Endothelial cell of umbilical vein (primary cell): ENCODE measurements at regions not wholly inside any gene's neighbourhood (a gene's known extent, or its start where the extent isn't known, plus 50 kb on each side); places are given as distances from the start of the nearest gene placed in this dataset.

Source experiments
- BruUV-seq: library from RNA; stranded (reverse); fragments of 400-500 nt; replicated peaks from 2 replicates; lab custom pipeline; 2021; lab: Mats Ljungman, UMichigan
- CTCF ChIA-PET: fragments of 300-600, 350-600 bp; sonication (Branson Sonifier 250); formaldehyde crosslinking; loops from one replicate; lab custom pipeline; 2021; ENCODE audit warnings: antibody characterized with exemption, inconsistent platforms; lab: Charles Lee
- POLR2A ChIA-PET: fragments of 300-600, 350-600 bp; sonication (Branson Sonifier 250); formaldehyde crosslinking; loops from one replicate; lab custom pipeline; 2021; ENCODE audit warnings: antibody characterized with exemption, inconsistent platforms; lab: Charles Lee
- DNase-seq: peaks from one replicate; pipeline ENCODE4 v3.0.0-alpha.2; 2011; ENCODE audit warnings: low read depth, low spot score
- FAIRE-seq: peaks from 2 replicates; lab custom pipeline; 2011; peaks lifted over from hg19 to GRCh38; lab: Jason Lieb, UNC
- H2AFZ ChIP-seq: 2 replicates; pipeline ENCODE4 v1.6.0; 2012; ENCODE audit warnings: low read depth, low read length, control low read depth, inconsistent platforms
- H3K27ac ChIP-seq: 2 replicates; pipeline ENCODE4 v1.5.1; 2011; ENCODE audit warnings: low read depth, mild to moderate bottlenecking, control low read depth, low read length, moderate library complexity; ENCODE audit not compliant: insufficient read depth
- H3K27me3 ChIP-seq, 2 experiments: 2 replicates each; pipeline versions ENCODE4 v1.6.0 to v1.6.1; 2011; ENCODE audit warnings: low read length in 2 of 2, mixed read lengths in 1 of 2; ENCODE audit not compliant: control insufficient read depth in 2 of 2, insufficient read depth in 2 of 2
- H3K36me3 ChIP-seq, 2 experiments: 2 replicates in 1 of 2; 3 replicates in 1 of 2; pipeline ENCODE4 v1.5.1; 2011; ENCODE audit warnings: low read length in 2 of 2, mild to moderate bottlenecking in 1 of 2, moderate library complexity in 1 of 2; ENCODE audit not compliant: control insufficient read depth in 2 of 2, insufficient read depth in 2 of 2; ENCODE audit errors: extremely low read depth in 1 of 2
- H3K4me1 ChIP-seq: 3 replicates; pipeline ENCODE4 v1.5.1; 2011; ENCODE audit warnings: mild to moderate bottlenecking, low read length; ENCODE audit not compliant: control insufficient read depth, insufficient read depth; ENCODE audit errors: extremely low read depth
- H3K4me2 ChIP-seq: 2 replicates; pipeline ENCODE4 v1.6.1; 2011; ENCODE audit warnings: low read length, control low read depth, mixed read lengths; ENCODE audit not compliant: insufficient read depth
- H3K4me3 ChIP-seq, 3 experiments: fragments of 200-600 bp in 1 of 3; sonication (generic), shearing (Covaris generic) in 1 of 3; replicated peaks in 1 of 3; 2 replicates each; pipeline ENCODE4 v1.5.1; 2011 to 2016; ENCODE audit warnings: control low read depth in 3 of 3, low read length in 3 of 3, mild to moderate bottlenecking in 2 of 3, inconsistent platforms in 1 of 3, low read depth in 1 of 3, moderate library complexity in 1 of 3; ENCODE audit not compliant: insufficient read depth in 1 of 3
- H3K79me2 ChIP-seq: 2 replicates; pipeline ENCODE4 v1.6.0; 2012; ENCODE audit warnings: low read length, inconsistent platforms; ENCODE audit not compliant: control insufficient read depth, insufficient read depth
- H3K9ac ChIP-seq: replicated peaks from 2 replicates; pipeline ENCODE3; 2011; ENCODE audit warnings: low read length, control low read depth; ENCODE audit not compliant: insufficient read depth; ENCODE audit errors: extremely low read depth
- H3K9me1 ChIP-seq: replicated peaks from 3 replicates; pipeline ENCODE4 v1.6.0; 2011; ENCODE audit warnings: mild to moderate bottlenecking, low read length; ENCODE audit not compliant: control insufficient read depth, insufficient read depth; ENCODE audit errors: extremely low read depth
- H3K9me3 ChIP-seq: replicated peaks from 2 replicates; pipeline ENCODE4 v1.5.1; 2012; ENCODE audit warnings: low read length, inconsistent platforms; ENCODE audit not compliant: control insufficient read depth, insufficient read depth
- H4K20me1 ChIP-seq: replicated peaks from 2 replicates; pipeline ENCODE3; 2011; ENCODE audit warnings: mild to moderate bottlenecking, low read length; ENCODE audit not compliant: control insufficient read depth, insufficient read depth; ENCODE audit errors: extremely low read depth
- CTCF ChIP-seq, 2 donors: IDR thresholded peaks; 1 replicate in 1 of 2; 2 replicates in 1 of 2; pipeline ENCODE4 v1.5.1; 2011; ENCODE audit warnings: low read length in 2 of 2, mild to moderate bottlenecking in 2 of 2, moderate library complexity in 2 of 2, control low read depth in 1 of 2, inconsistent platforms in 1 of 2, low read depth in 1 of 2; ENCODE audit not compliant: insufficient read depth in 1 of 2; ENCODE audit errors: extremely low read depth in 1 of 2
- EZH2 ChIP-seq: IDR thresholded peaks from 2 replicates; pipeline ENCODE4 v1.6.1; 2012; ENCODE audit warnings: borderline replicate concordance, low read depth, mild to moderate bottlenecking, moderate library complexity, low read length, inconsistent platforms; ENCODE audit not compliant: severe bottlenecking
- FOS ChIP-seq: IDR thresholded peaks from 2 replicates; pipeline ENCODE4 v1.6.1; 2011; ENCODE audit warnings: mild to moderate bottlenecking, low read length, moderate library complexity, borderline replicate concordance; ENCODE audit not compliant: insufficient read depth
- GATA2 ChIP-seq: IDR thresholded peaks from 2 replicates; pipeline ENCODE4 v1.7.0; 2011; ENCODE audit warnings: low read depth, mild to moderate bottlenecking, moderate library complexity, mixed read lengths, low read length; ENCODE audit not compliant: insufficient read length, insufficient read depth
- JUN ChIP-seq: IDR thresholded peaks from 2 replicates; pipeline ENCODE4 v1.6.1; 2011; ENCODE audit warnings: borderline replicate concordance, low read depth; ENCODE audit not compliant: insufficient read length, insufficient read depth
- MYC ChIP-seq: IDR thresholded peaks from one replicate; pipeline ENCODE4 v1.6.1; 2011; ENCODE audit warnings: mild to moderate bottlenecking, low read depth, low read length
- POLR2AphosphoS5 ChIP-seq: IDR thresholded peaks from 2 replicates; pipeline ENCODE4 v1.6.1; 2012; ENCODE audit warnings: low read depth, mild to moderate bottlenecking, control low read depth, low read length, moderate library complexity; ENCODE audit not compliant: insufficient read depth
- dilution Hi-C: fragments of 300-500 bp; cut with MboI; formaldehyde crosslinking; loops from one replicate; pipeline ENCODE4 v1.15.0; 2019; ENCODE audit warnings: low sequenced_read_pairs; ENCODE audit not compliant: extremely low pct_ligation_motif_present
- intact Hi-C: fragments of 100-400 bp; cut with micrococcal nuclease; formaldehyde crosslinking; loops from one replicate; pipeline ENCODE4 v1.10.0; 2022
- TF ChIP-seq, protein P1 (sequence below): IDR thresholded peaks from 2 replicates; pipeline ENCODE4 v1.6.1; 2011; ENCODE audit not compliant: insufficient read depth, insufficient read length

DNA sequence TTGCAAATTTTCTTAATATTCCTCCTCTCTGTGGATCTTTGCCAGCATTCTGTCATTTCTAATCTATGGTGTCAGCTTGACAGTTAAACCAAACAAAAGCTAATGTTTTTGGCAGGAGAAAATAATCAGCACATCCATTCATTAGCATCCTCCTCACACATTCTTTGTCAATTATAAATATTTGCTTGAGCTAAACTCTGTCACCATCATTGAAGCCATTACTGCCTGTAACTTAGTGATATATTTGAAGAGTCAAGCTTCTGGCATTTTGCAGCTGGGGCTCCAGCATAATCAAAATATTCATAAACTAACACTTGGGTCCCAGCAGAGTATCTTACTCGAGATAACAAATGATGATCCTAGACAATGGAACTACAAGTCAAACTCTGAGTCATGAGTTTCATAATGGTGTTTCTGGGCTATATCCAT, 126.1 kb downstream of the EIF4E start:
- Histone ChIP-seq H3K36me3 (no peaks in the 10 kb centered on the region), H3K79me2 (no peaks in the 10 kb centered on the region), H3K9me1 (no peaks in the 10 kb centered on the region), H3K9ac (no peak overlapping the region), H3K27me3 (no peaks in the 10 kb centered on the region), H2AFZ (no peak overlapping the region), H3K4me3 (no peak overlapping the region), H3K4me1 (no peaks in the 10 kb centered on the region), H3K9me3 (no peaks in the 10 kb centered on the region), H3K27ac (no peak overlapping the region), H3K4me2 (no peak overlapping the region), H4K20me1 (no peaks in the 10 kb centered on the region)
- intact Hi-C loops: no loop called here
- DNase-seq (peak; percentile 12), FAIRE-seq (no peak)
- TF ChIP-seq JUN: no peak
- no peak for TF ChIP-seq GATA2
- no peak for TF ChIP-seq CTCF (IDR thresholded peaks at IDR 0.05; ENCODE audit: extremely low read depth in 1 of 2, insufficient read depth in 1 of 2, low read depth in 1 of 2, low read length in 2 of 2)
- no peak for TF ChIP-seq MYC
- no peak for TF ChIP-seq POLR2AphosphoS5
- TF ChIP-seq FOS: no peak
- no peak for TF ChIP-seq EZH2
- TF ChIP-seq, protein P1, sequence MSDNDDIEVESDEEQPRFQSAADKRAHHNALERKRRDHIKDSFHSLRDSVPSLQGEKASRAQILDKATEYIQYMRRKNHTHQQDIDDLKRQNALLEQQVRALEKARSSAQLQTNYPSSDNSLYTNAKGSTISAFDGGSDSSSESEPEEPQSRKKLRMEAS: no peak
- dilution Hi-C loops: no loop called here
- CTCF ChIA-PET: interaction anchor here (0.8 to 1.2 kb wide), 2 partner anchors 29 to 287 kb away, joined by 3 read pairs; no protein-coding TSS in a partner anchor
- POLR2A ChIA-PET: no interaction called here
- BruUV-seq: no TSS peak
